Hepatocyte (in vitro differentiated cells): ENCODE measurements at regions not wholly inside any gene's neighbourhood (a gene's known extent, or its start where the extent isn't known, plus 50 kb on each side); places are given as distances from the start of the nearest gene placed in this dataset.

Source experiments
- CTCF ChIP-seq: fragments of 200-600 bp; sonication (generic); IDR thresholded peaks from 2 replicates; pipeline ENCODE4 v1.5.1; 2016; ENCODE audit warnings: antibody characterized with exemption, mild to moderate bottlenecking; ENCODE audit not compliant: poor library complexity
- EZH2 ChIP-seq: fragments of 200-600 bp; sonication (generic); IDR thresholded peaks from 2 replicates; pipeline ENCODE4 v1.6.1; 2016; ENCODE audit warnings: antibody characterized with exemption, mild to moderate bottlenecking, borderline replicate concordance
- EZH2phosphoT487 ChIP-seq: fragments of 200-600 bp; sonication (generic); IDR thresholded peaks from one replicate; pipeline ENCODE4 v1.6.1; 2018; ENCODE audit warnings: antibody characterized with exemption, mild to moderate bottlenecking, low read depth, moderate library complexity; ENCODE audit not compliant: unreplicated experiment, severe bottlenecking

- TF ChIP-seq CTCF (no peak), EZH2 (no peak), EZH2phosphoT487 (no peak)
Measured at GRCh38 chr5:152527358-152528052, 122.4 kb upstream of the NMUR2 start.
